GM12878 (cell line): ENCODE measurements at regions not wholly inside any gene's neighbourhood (a gene's known extent, or its start where the extent isn't known, plus 50 kb on each side); places are given as distances from the start of the nearest gene placed in this dataset.

Experiments
- ATAC-seq: fragments of 200-7000 bp; cut with Tn5 transposase; 3 replicates; pipeline ENCODE4 v1.9.1; 2020; ENCODE audit warnings: mild to moderate bottlenecking, moderate library complexity
- BruUV-seq: library from RNA; stranded (reverse); fragments of 400-500 nt; replicated peaks from 2 replicates; lab custom pipeline; 2021; lab: Mats Ljungman, UMichigan
- CTCF ChIA-PET: fragments of 300-600 bp; sonication (Branson Sonifier 250); formaldehyde crosslinking; extraction: SDS; loops from one replicate; lab custom pipeline; 2021; ENCODE audit warnings: inconsistent platforms; lab: Yijun Ruan, JAX
- POLR2A ChIA-PET: fragments of 350-600 bp; formaldehyde crosslinking; extraction: SDS; loops from one replicate; lab custom pipeline; 2021; ENCODE audit warnings: inconsistent platforms; lab: Charles Lee
- RAD21 ChIA-PET: fragments of 300-600 bp; sonication (Branson Sonifier 250); formaldehyde crosslinking; loops from one replicate; lab custom pipeline; 2023; ENCODE audit warnings: antibody characterized with exemption; ENCODE audit not compliant: unreplicated experiment; lab: Charles Lee
- SMC1A ChIA-PET: fragments of 300-600 bp; sonication (Branson Sonifier 250); formaldehyde crosslinking; loops from one replicate; lab custom pipeline; 2023; ENCODE audit not compliant: unreplicated experiment, uncharacterized antibody; lab: Charles Lee
- DNase-seq: peaks from one replicate; pipeline ENCODE4 v3.0.0-alpha.2; 2011; ENCODE audit warnings: low read depth, low spot score
- FAIRE-seq: peaks from 3 replicates; lab custom pipeline; 2011; peaks lifted over from hg19 to GRCh38; lab: Jason Lieb, UNC
- H2AFZ ChIP-seq: 2 replicates; pipeline ENCODE4 v1.6.0; 2011; ENCODE audit warnings: low read depth, low read length, control low read depth; ENCODE audit not compliant: control insufficient read depth
- H3K27ac ChIP-seq: 2 replicates; pipeline ENCODE4 v1.5.1; 2011; ENCODE audit warnings: control low read depth; ENCODE audit not compliant: control insufficient read depth, insufficient read depth
- H3K27me3 ChIP-seq, 2 experiments: replicated peaks in 1 of 2; 2 replicates each; pipeline versions ENCODE4 v1.6.0 to v1.6.1; 2011; ENCODE audit warnings: low read length in 1 of 2; ENCODE audit not compliant: control insufficient read depth in 2 of 2, insufficient read depth in 2 of 2
- H3K36me3 ChIP-seq, 2 experiments: 2 replicates each; pipeline ENCODE4 v1.5.1; 2011; ENCODE audit warnings: low read length in 1 of 2; ENCODE audit not compliant: control insufficient read depth in 2 of 2, insufficient read depth in 2 of 2
- H3K4me1 ChIP-seq: 2 replicates; pipeline ENCODE4 v1.6.1; 2011; ENCODE audit warnings: mild to moderate bottlenecking, low read length, moderate library complexity, mixed read lengths; ENCODE audit not compliant: control insufficient read depth, insufficient read depth
- H3K4me2 ChIP-seq: 2 replicates; pipeline ENCODE4 v1.6.0; 2011; ENCODE audit warnings: control low read depth; ENCODE audit not compliant: control insufficient read depth, insufficient read depth
- H3K4me3 ChIP-seq: fragments of 200-600 bp; sonication (generic); 2 replicates; pipeline ENCODE4 v1.5.1; 2016
- H3K79me2 ChIP-seq: 2 replicates; pipeline ENCODE4 v1.6.0; 2011; ENCODE audit warnings: low read length; ENCODE audit not compliant: control insufficient read depth, insufficient read depth
- H3K9ac ChIP-seq: 2 replicates; pipeline ENCODE4 v1.8.0; 2011; ENCODE audit warnings: low read length, control low read depth, mixed read lengths; ENCODE audit not compliant: control insufficient read depth, insufficient read depth
- H3K9me3 ChIP-seq: replicated peaks from 3 replicates; pipeline ENCODE4 v1.5.1; 2011; ENCODE audit warnings: mild to moderate bottlenecking, low read length; ENCODE audit not compliant: control insufficient read depth, insufficient read depth
- H4K20me1 ChIP-seq: 2 replicates; pipeline ENCODE4 v1.6.0; 2011; ENCODE audit not compliant: control insufficient read depth, insufficient read depth
- FOXK2 ChIP-seq: fragments of 450-650 bp; IDR thresholded peaks from 2 replicates; pipeline ENCODE4 v1.6.1; 2017; ENCODE audit warnings: mild to moderate bottlenecking, moderate library complexity
- IKZF2 ChIP-seq, 2 experiments: fragments of 450-650 bp; IDR thresholded peaks; 2 replicates each; pipeline ENCODE4 v1.6.1; 2017; ENCODE audit warnings: mild to moderate bottlenecking in 2 of 2, moderate library complexity in 2 of 2
- NFYA ChIP-seq: IDR thresholded peaks from 2 replicates; pipeline ENCODE4 v1.6.1; 2011; ENCODE audit warnings: low read depth, mild to moderate bottlenecking, low read length, improper control_type of control experiment, borderline replicate concordance
- RAD21 ChIP-seq: IDR thresholded peaks from 2 replicates; pipeline ENCODE4 v1.6.1; 2011; ENCODE audit warnings: mild to moderate bottlenecking, low read depth, low read length, moderate library complexity; ENCODE audit not compliant: insufficient read depth
- USF1 ChIP-seq: IDR thresholded peaks from 2 replicates; pipeline ENCODE4 v1.6.1; 2011; ENCODE audit warnings: borderline replicate concordance, low read depth, mild to moderate bottlenecking, moderate library complexity, mixed read lengths, low read length; ENCODE audit not compliant: insufficient read depth; ENCODE audit errors: extremely low read length
- ZBED1 ChIP-seq: IDR thresholded peaks from 2 replicates; pipeline ENCODE4 v1.6.1; 2016; ENCODE audit warnings: borderline replicate concordance
- WGBS: methylation state at CpG from one replicate; pipeline ENCODE4 v1.1.6; 2016; ENCODE audit warnings: low lambda C conversion rate; ENCODE audit not compliant: insufficient replicate concordance, insufficient coverage; ENCODE audit errors: missing lambda C conversion rate; 5-methylcytosine and 5-hydroxymethylcytosine counted together
- in situ Hi-C: fragments of 300-500 bp; cut with MboI; formaldehyde crosslinking; loops from 9 replicates; pipeline ENCODE4 v1.14.3; 2018; ENCODE audit warnings: mixed read lengths
- intact Hi-C: fragments of 100-400 bp; cut with micrococcal nuclease; formaldehyde crosslinking; loops from one replicate; pipeline ENCODE4 v1.14.2; 2022; ENCODE audit not compliant: unreplicated experiment
- TF ChIP-seq, protein P1 (sequence below): fragments of 450-650 bp; IDR thresholded peaks from 2 replicates; pipeline ENCODE4 v1.6.1; 2014; ENCODE audit warnings: mild to moderate bottlenecking
- TF ChIP-seq, protein P2 (sequence below): fragments of 450-650 bp; formaldehyde crosslinking; IDR thresholded peaks from 2 replicates; pipeline ENCODE4 v1.5.0; 2022; ENCODE audit warnings: mild to moderate bottlenecking, missing genetic modification characterization
- TF ChIP-seq, protein P3 (sequence below): IDR thresholded peaks from 2 replicates; pipeline ENCODE4 v1.6.1; 2011; ENCODE audit warnings: low read depth, low read length, improper control_type of control experiment, borderline replicate concordance
- TF ChIP-seq, protein P4 (sequence below): fragments of 450-650 bp; IDR thresholded peaks from 2 replicates; pipeline ENCODE4 v1.6.1; 2017; ENCODE audit warnings: mild to moderate bottlenecking, moderate library complexity

GRCh38 chr6:170206851-170207431 lies 83.9 kb downstream of the DLL1 start:
- DNase-seq: no peak
- POLR2A ChIA-PET: no interaction called here
- ATAC-seq: no peak
- TF ChIP-seq, protein P1, sequence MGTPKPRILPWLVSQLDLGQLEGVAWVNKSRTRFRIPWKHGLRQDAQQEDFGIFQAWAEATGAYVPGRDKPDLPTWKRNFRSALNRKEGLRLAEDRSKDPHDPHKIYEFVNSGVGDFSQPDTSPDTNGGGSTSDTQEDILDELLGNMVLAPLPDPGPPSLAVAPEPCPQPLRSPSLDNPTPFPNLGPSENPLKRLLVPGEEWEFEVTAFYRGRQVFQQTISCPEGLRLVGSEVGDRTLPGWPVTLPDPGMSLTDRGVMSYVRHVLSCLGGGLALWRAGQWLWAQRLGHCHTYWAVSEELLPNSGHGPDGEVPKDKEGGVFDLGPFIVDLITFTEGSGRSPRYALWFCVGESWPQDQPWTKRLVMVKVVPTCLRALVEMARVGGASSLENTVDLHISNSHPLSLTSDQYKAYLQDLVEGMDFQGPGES: no peak
- TF ChIP-seq NFYA: no peak
- TF ChIP-seq ZBED1: no peak
- TF ChIP-seq FOXK2: no peak
- TF ChIP-seq, protein P2, sequence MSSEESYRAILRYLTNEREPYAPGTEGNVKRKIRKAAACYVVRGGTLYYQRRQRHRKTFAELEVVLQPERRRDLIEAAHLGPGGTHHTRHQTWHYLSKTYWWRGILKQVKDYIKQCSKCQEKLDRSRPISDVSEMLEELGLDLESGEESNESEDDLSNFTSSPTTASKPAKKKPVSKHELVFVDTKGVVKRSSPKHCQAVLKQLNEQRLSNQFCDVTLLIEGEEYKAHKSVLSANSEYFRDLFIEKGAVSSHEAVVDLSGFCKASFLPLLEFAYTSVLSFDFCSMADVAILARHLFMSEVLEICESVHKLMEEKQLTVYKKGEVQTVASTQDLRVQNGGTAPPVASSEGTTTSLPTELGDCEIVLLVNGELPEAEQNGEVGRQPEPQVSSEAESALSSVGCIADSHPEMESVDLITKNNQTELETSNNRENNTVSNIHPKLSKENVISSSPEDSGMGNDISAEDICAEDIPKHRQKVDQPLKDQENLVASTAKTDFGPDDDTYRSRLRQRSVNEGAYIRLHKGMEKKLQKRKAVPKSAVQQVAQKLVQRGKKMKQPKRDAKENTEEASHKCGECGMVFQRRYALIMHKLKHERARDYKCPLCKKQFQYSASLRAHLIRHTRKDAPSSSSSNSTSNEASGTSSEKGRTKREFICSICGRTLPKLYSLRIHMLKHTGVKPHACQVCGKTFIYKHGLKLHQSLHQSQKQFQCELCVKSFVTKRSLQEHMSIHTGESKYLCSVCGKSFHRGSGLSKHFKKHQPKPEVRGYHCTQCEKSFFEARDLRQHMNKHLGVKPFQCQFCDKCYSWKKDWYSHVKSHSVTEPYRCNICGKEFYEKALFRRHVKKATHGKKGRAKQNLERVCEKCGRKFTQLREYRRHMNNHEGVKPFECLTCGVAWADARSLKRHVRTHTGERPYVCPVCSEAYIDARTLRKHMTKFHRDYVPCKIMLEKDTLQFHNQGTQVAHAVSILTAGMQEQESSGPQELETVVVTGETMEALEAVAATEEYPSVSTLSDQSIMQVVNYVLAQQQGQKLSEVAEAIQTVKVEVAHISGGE (CRISPR knock-in tag): no peak
- TF ChIP-seq USF1: no peak
- no peak for TF ChIP-seq IKZF2 (IDR thresholded peaks at IDR 0.05)
- TF ChIP-seq, protein P3, sequence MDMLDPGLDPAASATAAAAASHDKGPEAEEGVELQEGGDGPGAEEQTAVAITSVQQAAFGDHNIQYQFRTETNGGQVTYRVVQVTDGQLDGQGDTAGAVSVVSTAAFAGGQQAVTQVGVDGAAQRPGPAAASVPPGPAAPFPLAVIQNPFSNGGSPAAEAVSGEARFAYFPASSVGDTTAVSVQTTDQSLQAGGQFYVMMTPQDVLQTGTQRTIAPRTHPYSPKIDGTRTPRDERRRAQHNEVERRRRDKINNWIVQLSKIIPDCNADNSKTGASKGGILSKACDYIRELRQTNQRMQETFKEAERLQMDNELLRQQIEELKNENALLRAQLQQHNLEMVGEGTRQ: no peak
- TF ChIP-seq RAD21: no peak
- TF ChIP-seq, protein P4, sequence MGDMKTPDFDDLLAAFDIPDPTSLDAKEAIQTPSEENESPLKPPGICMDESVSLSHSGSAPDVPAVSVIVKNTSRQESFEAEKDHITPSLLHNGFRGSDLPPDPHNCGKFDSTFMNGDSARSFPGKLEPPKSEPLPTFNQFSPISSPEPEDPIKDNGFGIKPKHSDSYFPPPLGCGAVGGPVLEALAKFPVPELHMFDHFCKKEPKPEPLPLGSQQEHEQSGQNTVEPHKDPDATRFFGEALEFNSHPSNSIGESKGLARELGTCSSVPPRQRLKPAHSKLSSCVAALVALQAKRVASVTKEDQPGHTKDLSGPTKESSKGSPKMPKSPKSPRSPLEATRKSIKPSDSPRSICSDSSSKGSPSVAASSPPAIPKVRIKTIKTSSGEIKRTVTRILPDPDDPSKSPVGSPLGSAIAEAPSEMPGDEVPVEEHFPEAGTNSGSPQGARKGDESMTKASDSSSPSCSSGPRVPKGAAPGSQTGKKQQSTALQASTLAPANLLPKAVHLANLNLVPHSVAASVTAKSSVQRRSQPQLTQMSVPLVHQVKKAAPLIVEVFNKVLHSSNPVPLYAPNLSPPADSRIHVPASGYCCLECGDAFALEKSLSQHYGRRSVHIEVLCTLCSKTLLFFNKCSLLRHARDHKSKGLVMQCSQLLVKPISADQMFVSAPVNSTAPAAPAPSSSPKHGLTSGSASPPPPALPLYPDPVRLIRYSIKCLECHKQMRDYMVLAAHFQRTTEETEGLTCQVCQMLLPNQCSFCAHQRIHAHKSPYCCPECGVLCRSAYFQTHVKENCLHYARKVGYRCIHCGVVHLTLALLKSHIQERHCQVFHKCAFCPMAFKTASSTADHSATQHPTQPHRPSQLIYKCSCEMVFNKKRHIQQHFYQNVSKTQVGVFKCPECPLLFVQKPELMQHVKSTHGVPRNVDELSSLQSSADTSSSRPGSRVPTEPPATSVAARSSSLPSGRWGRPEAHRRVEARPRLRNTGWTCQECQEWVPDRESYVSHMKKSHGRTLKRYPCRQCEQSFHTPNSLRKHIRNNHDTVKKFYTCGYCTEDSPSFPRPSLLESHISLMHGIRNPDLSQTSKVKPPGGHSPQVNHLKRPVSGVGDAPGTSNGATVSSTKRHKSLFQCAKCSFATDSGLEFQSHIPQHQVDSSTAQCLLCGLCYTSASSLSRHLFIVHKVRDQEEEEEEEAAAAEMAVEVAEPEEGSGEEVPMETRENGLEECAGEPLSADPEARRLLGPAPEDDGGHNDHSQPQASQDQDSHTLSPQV: no peak

More at GRCh38 chr6:170206851-170207431, 83.9 kb downstream of the DLL1 start:
- Histone ChIP-seq H4K20me1 (no peaks in the 10 kb centered on the region), H3K9me3 (no peaks in the 10 kb centered on the region; the same call in 2 of the 3 replicates), H2AFZ (no peak overlapping the region), H3K4me3 (no peak overlapping the region), H3K36me3 (no peaks in the 10 kb centered on the region), H3K79me2 (no peaks in the 10 kb centered on the region), H3K4me2 (no peak overlapping the region), H3K9ac (no peak overlapping the region), H3K4me1 (no peaks in the 10 kb centered on the region), H3K27me3 (no peaks in the 10 kb centered on the region), H3K27ac (no peak overlapping the region)
- in situ Hi-C loops (no loop called here), intact Hi-C loops (no loop called here)
- WGBS: 63% methylated on average over 10 of the region's 10 CpGs
- ChIA-PET CTCF (interaction anchor here (0.6 kb wide), 1 partner anchor 871 kb away, joined by 3 read pairs; no protein-coding TSS in a partner anchor), SMC1A (no interaction called here), RAD21 (no interaction called here)
- no TSS peak for BruUV-seq
- FAIRE-seq: no peak
